ELR (cell line): ENCODE measurements at regions not wholly inside any gene's neighbourhood (a gene's known extent, or its start where the extent isn't known, plus 50 kb on each side); places are given as distances from the start of the nearest gene placed in this dataset.

Source experiments
- DNase-seq: peaks from one replicate; pipeline ENCODE4 v3.0.0-alpha.2; 2015; ENCODE audit warnings: low read depth

- DNase-seq: no peak
These were observed 634.6 kb upstream of the ARGLU1 start for GRCh38 chr13:107202371-107203023.

GRCh38 chr13:107200491-107200890 is 632.6 kb upstream of the ARGLU1 start:
- DNase-seq: no peak

- no peak for DNase-seq
These were observed 624.4 kb upstream of the ARGLU1 start for GRCh38 chr13:107192289-107192688.

- DNase-seq: no peak
These were observed 622.1 kb upstream of the ARGLU1 start for GRCh38 chr13:107190065-107190464.

- peak; percentile 26 for DNase-seq
These were observed 618.0 kb upstream of the ARGLU1 start for GRCh38 chr13:107185889-107186288.

- no peak for DNase-seq
These were observed 602.5 kb upstream of the ARGLU1 start for GRCh38 chr13:107170270-107170931.

- DNase-seq: no peak
These were observed 589.3 kb upstream of the ARGLU1 start for GRCh38 chr13:107157271-107157670.

GRCh38 chr13:107144432-107144831 is 576.5 kb upstream of the ARGLU1 start:
- DNase-seq: peak; percentile 0

GRCh38 chr13:107141767-107142166 is 573.8 kb upstream of the ARGLU1 start:
- DNase-seq: no peak

- DNase-seq: no peak
These were observed 571.1 kb upstream of the ARGLU1 start for GRCh38 chr13:107139006-107139405.

- DNase-seq: no peak
These were observed 570.5 kb upstream of the ARGLU1 start for GRCh38 chr13:107138486-107138885.

GRCh38 chr13:107133950-107134349 is 566.0 kb upstream of the ARGLU1 start:
- DNase-seq: no peak

- DNase-seq: no peak
These were observed 562.6 kb upstream of the ARGLU1 start for GRCh38 chr13:107130566-107130965.

GRCh38 chr13:107124730-107125129 is 556.8 kb upstream of the ARGLU1 start:
- DNase-seq: no peak

GRCh38 chr13:107124129-107124718 is 556.3 kb upstream of the ARGLU1 start:
- peak; percentile 1 for DNase-seq

- DNase-seq: no peak
These were observed 553.9 kb upstream of the ARGLU1 start for GRCh38 chr13:107121793-107122192.

- no peak for DNase-seq
These were observed 552.3 kb upstream of the ARGLU1 start for GRCh38 chr13:107119989-107120881.

GRCh38 chr13:107118506-107118905 is 550.6 kb upstream of the ARGLU1 start:
- no peak for DNase-seq

- no peak for DNase-seq
These were observed 549.5 kb upstream of the ARGLU1 start for GRCh38 chr13:107117327-107118012.

GRCh38 chr13:107113387-107113786 is 545.5 kb upstream of the ARGLU1 start:
- no peak for DNase-seq

GRCh38 chr13:107111248-107111647 is 543.3 kb upstream of the ARGLU1 start:
- DNase-seq: no peak

GRCh38 chr13:107104631-107105030 is 536.7 kb upstream of the ARGLU1 start:
- DNase-seq: no peak
